ENCODE measurements at regions not wholly inside any gene's neighbourhood (a gene's known extent, or its start where the extent isn't known, plus 50 kb on each side); places are given as distances from the start of the nearest gene placed in this dataset.

- DNase-seq (ENCODE audit: low read depth) (no peak), FAIRE-seq (no peak)
- TF ChIP-seq CTCF (IDR thresholded peaks at IDR 0.05; ENCODE audit: insufficient read depth, low read length, severe bottlenecking) = no peak
- Histone ChIP-seq H3K27me3 (ENCODE audit: control insufficient read depth, insufficient read depth, low read length) (no peaks in the 10 kb centered on the region), H3K36me3 (ENCODE audit: control insufficient read depth, insufficient read depth, low read length) (no peaks in the 10 kb centered on the region), H3K4me3 (ENCODE audit: low read depth, low read length) (no peak overlapping the region)
Measured at GRCh38 chr16:26330654-26331053, 638.9 kb downstream of the HS3ST4 start.

GRCh38 chr16:26334218-26335111 lies 642.7 kb downstream of the HS3ST4 start:
- H3K36me3 ChIP-seq (ENCODE audit: control insufficient read depth, insufficient read depth, low read length) = no peaks in the 10 kb centered on the region
- no peaks in the 10 kb centered on the region for H3K27me3 ChIP-seq (ENCODE audit: control insufficient read depth, insufficient read depth, low read length)
- DNase-seq (ENCODE audit: low read depth) = no peak
- H3K4me3 ChIP-seq (ENCODE audit: low read depth, low read length) = no peak overlapping the region
- TF ChIP-seq CTCF (IDR thresholded peaks at IDR 0.05; ENCODE audit: insufficient read depth, low read length, severe bottlenecking) = no peak
- FAIRE-seq = no peak

- H3K27me3 ChIP-seq (ENCODE audit: control insufficient read depth, insufficient read depth, low read length) = no peaks in the 10 kb centered on the region
- no peak for TF ChIP-seq CTCF (IDR thresholded peaks at IDR 0.05; ENCODE audit: insufficient read depth, low read length, severe bottlenecking)
- DNase-seq (ENCODE audit: low read depth) (no peak), FAIRE-seq (no peak)
- no peaks in the 10 kb centered on the region for H3K36me3 ChIP-seq (ENCODE audit: control insufficient read depth, insufficient read depth, low read length)
- no peak overlapping the region for H3K4me3 ChIP-seq (ENCODE audit: low read depth, low read length)
Measured at GRCh38 chr16:26335236-26335853, 643.6 kb downstream of the HS3ST4 start.

GRCh38 chr16:26342621-26343020 lies 650.9 kb downstream of the HS3ST4 start:
- H3K27me3 ChIP-seq (ENCODE audit: control insufficient read depth, insufficient read depth, low read length) = no peaks in the 10 kb centered on the region
- no peak for DNase-seq (ENCODE audit: low read depth)
- H3K4me3 ChIP-seq (ENCODE audit: low read depth, low read length) = no peak overlapping the region
- no peak for TF ChIP-seq CTCF (IDR thresholded peaks at IDR 0.05; ENCODE audit: insufficient read depth, low read length, severe bottlenecking)
- no peak for FAIRE-seq
- H3K36me3 ChIP-seq (ENCODE audit: control insufficient read depth, insufficient read depth, low read length) = no peaks in the 10 kb centered on the region

GRCh38 chr16:26344240-26344776 lies 652.5 kb downstream of the HS3ST4 start:
- no peak for TF ChIP-seq CTCF (IDR thresholded peaks at IDR 0.05; ENCODE audit: insufficient read depth, low read length, severe bottlenecking)
- no peak for FAIRE-seq
- DNase-seq (ENCODE audit: low read depth) = no peak
- no peaks in the 10 kb centered on the region for H3K27me3 ChIP-seq (ENCODE audit: control insufficient read depth, insufficient read depth, low read length)
- no peaks in the 10 kb centered on the region for H3K36me3 ChIP-seq (ENCODE audit: control insufficient read depth, insufficient read depth, low read length)
- H3K4me3 ChIP-seq (ENCODE audit: low read depth, low read length) = no peak overlapping the region

All from bronchial epithelial cell (primary cell).